OCI-LY1 (cell line): ENCODE measurements at regions not wholly inside any gene's neighbourhood (a gene's known extent, or its start where the extent isn't known, plus 50 kb on each side); places are given as distances from the start of the nearest gene placed in this dataset.

Experiments
- H2AFZ ChIP-seq: fragments of 200-600 bp; sonication (generic), shearing (Covaris generic); 2 replicates; pipeline ENCODE4 v1.6.0; 2014; ENCODE audit warnings: antibody characterized with exemption, mild to moderate bottlenecking, low read length
- H3F3A ChIP-seq: fragments of 200-600 bp; sonication (generic), shearing (Covaris generic); 2 replicates; pipeline ENCODE4 v1.6.0; 2014; ENCODE audit warnings: mild to moderate bottlenecking, antibody characterized with exemption, low read length, moderate library complexity; ENCODE audit not compliant: insufficient read depth
- H3K27ac ChIP-seq: fragments of 200-600 bp; sonication (generic); 2 replicates; pipeline ENCODE4 v1.5.1; 2014; ENCODE audit warnings: low read length, mixed run types, mild to moderate bottlenecking, low read depth; ENCODE audit not compliant: poor library complexity, severe bottlenecking
- H3K27me3 ChIP-seq: fragments of 200-600 bp; sonication (generic); 2 replicates; pipeline ENCODE4 v1.6.0; 2014; ENCODE audit warnings: antibody characterized with exemption, mild to moderate bottlenecking, low read length, moderate library complexity; ENCODE audit not compliant: insufficient read depth
- H3K36me3 ChIP-seq: fragments of 200-600 bp; sonication (generic); 2 replicates; pipeline ENCODE4 v1.6.1; 2014; ENCODE audit warnings: mild to moderate bottlenecking, antibody characterized with exemption, low read length, moderate library complexity, mixed read lengths; ENCODE audit not compliant: insufficient read depth
- H3K4me1 ChIP-seq: fragments of 200-600 bp; sonication (generic); 2 replicates; pipeline ENCODE4 v1.5.1; 2014; ENCODE audit warnings: mild to moderate bottlenecking, low read length, moderate library complexity; ENCODE audit not compliant: insufficient read depth, severe bottlenecking
- H3K4me2 ChIP-seq: fragments of 200-600 bp; sonication (generic), shearing (Covaris generic); 2 replicates; pipeline ENCODE4 v1.6.1; 2014; ENCODE audit warnings: low read length
- H3K4me3 ChIP-seq: fragments of 200-600 bp; sonication (generic); 2 replicates; pipeline ENCODE4 v1.5.1; 2014; ENCODE audit warnings: low read length, low read depth, mild to moderate bottlenecking, mixed read lengths; ENCODE audit not compliant: poor library complexity, severe bottlenecking
- H3K79me2 ChIP-seq: fragments of 200-600 bp; shearing (Covaris generic); 2 replicates; pipeline ENCODE4 v1.6.1; 2016; ENCODE audit warnings: mixed run types, low read length, mixed read lengths; ENCODE audit not compliant: insufficient read depth
- H3K9ac ChIP-seq: fragments of 200-600 bp; sonication (generic), shearing (Covaris generic); 2 replicates; pipeline ENCODE4 v1.6.1; 2014; ENCODE audit warnings: mild to moderate bottlenecking, low read length, mixed read lengths
- H3K9me2 ChIP-seq: fragments of 200-600 bp; sonication (generic), shearing (Covaris generic); 2 replicates; pipeline ENCODE4 v1.6.1; 2014; ENCODE audit warnings: low read depth, mild to moderate bottlenecking, low read length, mixed read lengths
- H3K9me3 ChIP-seq: fragments of 200-600 bp; shearing (Covaris generic); 2 replicates; pipeline ENCODE4 v1.6.1; 2014; ENCODE audit warnings: low read length, mixed read lengths
- H4K20me1 ChIP-seq: fragments of 200-600 bp; sonication (generic), shearing (Covaris generic); 2 replicates; pipeline ENCODE4 v1.6.0; 2016; ENCODE audit warnings: mild to moderate bottlenecking, low read length; ENCODE audit not compliant: insufficient read depth
- CTCF ChIP-seq: fragments of 200-600 bp; sonication (generic), shearing (Covaris generic); IDR thresholded peaks from 2 replicates; pipeline ENCODE4 v1.5.1; 2017; ENCODE audit warnings: mild to moderate bottlenecking, antibody characterized with exemption, low read length, moderate library complexity, mixed read lengths
- EZH2 ChIP-seq: fragments of 200-600 bp; sonication (generic), shearing (Covaris generic); IDR thresholded peaks from 2 replicates; pipeline ENCODE4 v1.8.0; 2017; ENCODE audit warnings: borderline replicate concordance, mixed run types, mild to moderate bottlenecking, antibody characterized with exemption, low read length, moderate library complexity, mixed read lengths

- Histone ChIP-seq H3K4me1 (no peaks in the 10 kb centered on the region), H3K9me2 (no peaks in the 10 kb centered on the region), H3F3A (no peaks in the 10 kb centered on the region), H4K20me1 (no peaks in the 10 kb centered on the region), H3K27ac (no peak overlapping the region), H3K4me3 (no peak overlapping the region), H3K4me2 (no peak overlapping the region), H3K79me2 (no peaks in the 10 kb centered on the region), H2AFZ (no peak overlapping the region), H3K9me3 (no peaks in the 10 kb centered on the region), H3K27me3 (no peaks in the 10 kb centered on the region), H3K36me3 (no peaks in the 10 kb centered on the region), H3K9ac (no peak overlapping the region)
- TF ChIP-seq EZH2 (no peak), CTCF (no peak)
Observed at GRCh38 chr20:21839982-21840381, 134.5 kb downstream of the PAX1 start.

GRCh38 chr20:21836346-21836745, 130.9 kb downstream of the PAX1 start:
- Histone ChIP-seq H3K9me2 (no peaks in the 10 kb centered on the region), H3K27me3 (no peaks in the 10 kb centered on the region), H3K4me2 (no peak overlapping the region), H3K4me3 (no peak overlapping the region), H3K4me1 (no peaks in the 10 kb centered on the region), H3F3A (no peaks in the 10 kb centered on the region), H4K20me1 (no peaks in the 10 kb centered on the region), H3K27ac (no peak overlapping the region), H2AFZ (no peak overlapping the region), H3K36me3 (no peaks in the 10 kb centered on the region), H3K9ac (no peak overlapping the region), H3K79me2 (no peaks in the 10 kb centered on the region), H3K9me3 (no peaks in the 10 kb centered on the region)
- no peak for TF ChIP-seq EZH2
- TF ChIP-seq CTCF, result no peak

- no peaks in the 10 kb centered on the region for H3K79me2 ChIP-seq
- no peak overlapping the region for H3K4me2 ChIP-seq
- H3K9ac ChIP-seq, result no peak overlapping the region
- H3K27me3 ChIP-seq, result no peaks in the 10 kb centered on the region
- no peaks in the 10 kb centered on the region for H3K9me3 ChIP-seq
- H3K27ac ChIP-seq, result no peak overlapping the region
- H4K20me1 ChIP-seq, result no peaks in the 10 kb centered on the region
- no peaks in the 10 kb centered on the region for H3K36me3 ChIP-seq
- H3K4me1 ChIP-seq, result no peaks in the 10 kb centered on the region
- no peak overlapping the region for H3K4me3 ChIP-seq
- H2AFZ ChIP-seq, result no peak overlapping the region
- H3F3A ChIP-seq, result no peaks in the 10 kb centered on the region
- no peak for TF ChIP-seq EZH2
- no peak for TF ChIP-seq CTCF
- H3K9me2 ChIP-seq, result no peaks in the 10 kb centered on the region
Observed at GRCh38 chr20:21835042-21835441, 129.6 kb downstream of the PAX1 start.
